Upper lobe of right lung (tissue), 1 donor: ENCODE measurements at regions not wholly inside any gene's neighbourhood (a gene's known extent, or its start where the extent isn't known, plus 50 kb on each side); places are given as distances from the start of the nearest gene placed in this dataset.

Source experiments
- ATAC-seq: fragments of 200-7000 bp; cut with Tn5 transposase; one replicate; pipeline ENCODE4 v1.9.1; 2020; ENCODE audit warnings: mild to moderate bottlenecking, moderate library complexity
- DNase-seq: peaks from one replicate; pipeline ENCODE4 v3.0.0-alpha.2; 2020
- H3K27ac ChIP-seq: fragments of 200-600 bp; one replicate; pipeline ENCODE4 v1.8.0; 2022
- H3K27me3 ChIP-seq: fragments of 200-600 bp; one replicate; pipeline ENCODE4 v1.8.0; 2022; ENCODE audit warnings: mild to moderate bottlenecking
- H3K36me3 ChIP-seq: fragments of 200-600 bp; one replicate; pipeline ENCODE4 v1.8.0; 2022
- H3K4me1 ChIP-seq: fragments of 200-600 bp; one replicate; pipeline ENCODE4 v1.8.0; 2022
- H3K4me3 ChIP-seq: fragments of 200-600 bp; one replicate; pipeline ENCODE4 v1.8.0; 2022; ENCODE audit warnings: mild to moderate bottlenecking
- H3K9me3 ChIP-seq: fragments of 200-600 bp; one replicate; pipeline ENCODE4 v1.8.0; 2022
- intact Hi-C: fragments of 100-400 bp; cut with DNase I; formaldehyde crosslinking; loops from one replicate; pipeline ENCODE4 v1.11.0; 2022
- TF ChIP-seq, protein P1 (sequence below): fragments of 200-600 bp; IDR thresholded peaks from one replicate; pipeline ENCODE4 v1.8.0; 2022; ENCODE audit warnings: antibody characterized with exemption
- donor health status: DM: no; HTN: yes; CAD: no; lungs with severe emphysema.

DNA sequence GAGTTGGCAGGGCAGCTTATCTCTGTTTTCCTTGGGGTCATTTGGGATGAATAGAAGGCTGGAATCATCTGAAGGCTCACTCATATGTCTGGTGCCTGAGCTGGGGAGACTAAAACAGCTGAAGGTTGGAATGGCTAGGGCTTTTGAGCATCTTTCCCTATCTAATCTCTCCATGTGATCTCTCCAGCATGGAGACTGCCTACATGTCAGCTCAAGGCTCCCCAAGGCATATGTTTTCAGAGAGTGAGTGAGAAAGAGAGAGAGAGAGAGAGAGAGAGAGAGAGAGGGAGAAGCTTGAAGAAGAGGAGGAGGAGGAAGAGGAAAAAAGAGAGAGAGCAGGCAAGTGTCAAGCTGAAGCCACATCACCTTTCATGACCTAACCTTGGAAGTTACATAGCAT is 143.4 kb downstream of the EBLN2 start:
- TF ChIP-seq, protein P1, sequence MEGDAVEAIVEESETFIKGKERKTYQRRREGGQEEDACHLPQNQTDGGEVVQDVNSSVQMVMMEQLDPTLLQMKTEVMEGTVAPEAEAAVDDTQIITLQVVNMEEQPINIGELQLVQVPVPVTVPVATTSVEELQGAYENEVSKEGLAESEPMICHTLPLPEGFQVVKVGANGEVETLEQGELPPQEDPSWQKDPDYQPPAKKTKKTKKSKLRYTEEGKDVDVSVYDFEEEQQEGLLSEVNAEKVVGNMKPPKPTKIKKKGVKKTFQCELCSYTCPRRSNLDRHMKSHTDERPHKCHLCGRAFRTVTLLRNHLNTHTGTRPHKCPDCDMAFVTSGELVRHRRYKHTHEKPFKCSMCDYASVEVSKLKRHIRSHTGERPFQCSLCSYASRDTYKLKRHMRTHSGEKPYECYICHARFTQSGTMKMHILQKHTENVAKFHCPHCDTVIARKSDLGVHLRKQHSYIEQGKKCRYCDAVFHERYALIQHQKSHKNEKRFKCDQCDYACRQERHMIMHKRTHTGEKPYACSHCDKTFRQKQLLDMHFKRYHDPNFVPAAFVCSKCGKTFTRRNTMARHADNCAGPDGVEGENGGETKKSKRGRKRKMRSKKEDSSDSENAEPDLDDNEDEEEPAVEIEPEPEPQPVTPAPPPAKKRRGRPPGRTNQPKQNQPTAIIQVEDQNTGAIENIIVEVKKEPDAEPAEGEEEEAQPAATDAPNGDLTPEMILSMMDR, result no peak
- DNase-seq (no peak), ATAC-seq (no peak)
- Histone ChIP-seq H3K36me3 (no peaks in the 10 kb centered on the region), H3K4me3 (no peak overlapping the region), H3K9me3 (no peaks in the 10 kb centered on the region), H3K4me1 (no peaks in the 10 kb centered on the region), H3K27ac (no peak overlapping the region), H3K27me3 (no peaks in the 10 kb centered on the region)
- intact Hi-C loops, result no loop called here

DNA sequence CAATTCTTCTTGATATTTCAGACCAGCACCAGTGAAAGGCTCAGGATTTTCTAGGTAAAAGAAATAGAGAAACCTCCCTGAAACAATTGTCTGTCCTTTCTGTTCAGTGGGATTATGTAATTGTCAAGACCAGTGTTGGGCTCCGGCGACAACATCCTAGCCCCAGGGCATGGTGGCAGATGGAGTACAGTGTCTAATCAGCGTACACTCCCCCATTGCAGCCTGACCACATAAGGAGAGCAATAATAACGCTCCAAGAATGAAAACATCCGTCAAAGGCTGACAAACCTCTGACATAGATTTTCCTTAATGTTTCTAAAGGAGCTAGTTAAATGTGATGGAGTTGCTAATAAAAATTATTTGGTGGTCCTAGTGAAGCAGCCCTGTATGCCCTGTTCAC is 144.6 kb downstream of the EBLN2 start:
- DNase-seq, result no peak
- intact Hi-C loops, result no loop called here
- ATAC-seq, result no peak
- TF ChIP-seq, protein P1, result no peak
- no peaks in the 10 kb centered on the region for H3K36me3 ChIP-seq
- H3K4me3 ChIP-seq, result no peak overlapping the region
- no peaks in the 10 kb centered on the region for H3K9me3 ChIP-seq
- no peak overlapping the region for H3K27ac ChIP-seq
- no peaks in the 10 kb centered on the region for H3K27me3 ChIP-seq
- H3K4me1 ChIP-seq, result no peaks in the 10 kb centered on the region

DNA sequence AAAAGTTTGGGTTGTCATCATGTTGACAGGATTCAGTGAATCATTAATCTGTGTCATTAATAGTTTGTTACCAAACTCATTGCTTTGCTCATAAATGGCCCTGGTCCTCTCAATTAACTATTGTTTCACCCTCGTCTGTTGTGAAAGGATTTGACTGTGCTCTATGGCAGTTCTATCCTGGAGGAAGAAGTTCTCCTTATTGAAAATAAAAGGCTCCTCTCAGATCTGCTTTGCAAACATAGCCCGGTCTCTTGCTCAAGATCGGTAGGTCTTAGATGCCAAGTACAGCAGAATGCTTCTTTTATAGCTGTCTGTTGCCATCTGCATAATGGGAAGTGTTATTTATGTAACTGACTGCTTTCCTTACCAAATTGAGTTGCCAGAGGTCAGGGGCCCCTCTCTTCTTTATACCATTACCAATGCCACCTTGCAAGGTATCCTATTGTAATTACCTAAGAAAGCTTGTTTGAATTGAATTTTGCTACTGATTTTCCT is 146.5 kb downstream of the EBLN2 start:
- ATAC-seq, result no peak

DNA sequence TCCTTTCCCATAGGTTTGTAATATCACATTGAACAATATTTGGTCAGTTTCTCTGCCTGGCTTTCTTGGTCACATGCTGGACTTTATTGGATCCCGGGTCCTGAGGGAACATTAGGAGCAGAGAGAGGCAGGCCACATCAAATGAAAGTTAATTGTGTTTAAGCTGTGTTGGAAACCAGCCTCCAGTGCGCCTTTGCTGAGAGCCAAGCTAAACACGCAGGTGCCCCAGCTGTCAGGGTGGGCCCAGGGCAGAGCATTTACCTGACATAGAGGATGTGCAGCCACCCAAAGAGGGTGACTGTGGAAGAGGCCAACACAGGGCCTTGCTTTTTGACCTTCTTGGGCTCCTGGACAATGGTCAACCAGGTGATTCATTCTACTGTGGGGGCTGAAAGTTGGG is 149.3 kb downstream of the EBLN2 start:
- no peak for DNase-seq
- Histone ChIP-seq H3K4me3 (no peak overlapping the region), H3K27ac (no peak overlapping the region), H3K4me1 (no peaks in the 10 kb centered on the region), H3K27me3 (no peaks in the 10 kb centered on the region), H3K9me3 (no peaks in the 10 kb centered on the region), H3K36me3 (no peaks in the 10 kb centered on the region)
- intact Hi-C loops, result no loop called here
- TF ChIP-seq, protein P1, result no peak
- ATAC-seq, result no peak

More for the DNA sequence above, 146.5 kb downstream of the EBLN2 start:
- no peak overlapping the region for H3K27ac ChIP-seq
- H3K4me3 ChIP-seq, result no peak overlapping the region
- no peaks in the 10 kb centered on the region for H3K4me1 ChIP-seq
- intact Hi-C loops, result no loop called here
- no peak for DNase-seq
- no peaks in the 10 kb centered on the region for H3K36me3 ChIP-seq
- H3K27me3 ChIP-seq, result no peaks in the 10 kb centered on the region
- H3K9me3 ChIP-seq, result no peaks in the 10 kb centered on the region
- TF ChIP-seq, protein P1, result no peak

DNA sequence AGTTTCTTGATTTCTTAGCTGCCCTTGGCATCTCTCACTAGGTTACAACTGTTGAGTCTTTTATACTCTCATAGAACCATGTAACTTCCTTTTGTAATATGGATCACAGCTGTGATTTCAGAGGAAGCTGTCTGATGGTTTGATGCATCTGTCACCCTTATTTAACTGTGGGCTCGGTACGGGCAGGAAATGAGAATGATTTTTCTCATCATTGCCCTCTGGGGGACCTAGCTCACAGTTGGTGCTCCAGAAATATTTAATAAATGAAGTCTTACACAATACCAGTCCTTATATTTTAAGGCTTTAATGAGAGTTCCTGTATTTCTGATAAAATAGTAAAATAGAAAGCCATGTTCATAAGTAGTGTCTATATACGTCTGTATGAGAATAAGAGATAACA is 151.2 kb downstream of the EBLN2 start:
- no peak overlapping the region for H3K27ac ChIP-seq
- intact Hi-C loops, result no loop called here
- ATAC-seq (no peak), DNase-seq (no peak)
- H3K27me3 ChIP-seq, result no peaks in the 10 kb centered on the region
- H3K4me1 ChIP-seq, result no peaks in the 10 kb centered on the region
- H3K9me3 ChIP-seq, result no peaks in the 10 kb centered on the region
- no peak overlapping the region for H3K4me3 ChIP-seq
- TF ChIP-seq, protein P1, result no peak
- no peaks in the 10 kb centered on the region for H3K36me3 ChIP-seq

DNA sequence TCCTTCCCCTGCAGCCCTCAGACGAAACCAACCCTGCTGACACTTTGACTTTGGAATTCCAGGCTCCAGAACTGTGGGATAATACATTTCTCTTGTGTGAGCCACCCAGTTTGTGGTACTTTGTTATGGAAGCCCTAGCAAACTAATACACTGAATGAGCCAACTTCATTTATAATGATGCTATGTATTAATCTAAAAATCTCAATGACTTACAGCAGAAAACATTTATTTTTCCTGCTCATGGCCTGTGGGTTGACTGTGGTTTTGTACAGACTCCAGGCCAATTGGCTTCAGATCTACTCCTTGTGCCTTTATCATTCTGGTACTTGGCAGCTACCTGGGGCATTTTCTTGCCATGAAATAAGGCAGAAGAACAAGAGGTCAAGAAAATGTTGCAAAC is 152.4 kb downstream of the EBLN2 start:
- no peak overlapping the region for H3K27ac ChIP-seq
- TF ChIP-seq, protein P1, result no peak
- no peaks in the 10 kb centered on the region for H3K4me1 ChIP-seq
- H3K4me3 ChIP-seq, result no peak overlapping the region
- no peaks in the 10 kb centered on the region for H3K9me3 ChIP-seq
- no peaks in the 10 kb centered on the region for H3K36me3 ChIP-seq
- H3K27me3 ChIP-seq, result no peaks in the 10 kb centered on the region
- no peak for ATAC-seq
- no peak for DNase-seq
- intact Hi-C loops, result no loop called here
